T-helper 1 cell treated with Interleukin-12 subunit alpha and Interleukin-12 subunit beta and Interleukin-4 antibody, amounts not matched to agents 30 μg/mL and 1 μg/mL, for 36 hours (primary cell): ENCODE measurements at regions not wholly inside any gene's neighbourhood (a gene's known extent, or its start where the extent isn't known, plus 50 kb on each side); places are given as distances from the start of the nearest gene placed in this dataset.
"Not testable (repeated sequence)": the region's sequence is repeated elsewhere in the genome, so short reads cannot be mapped to it uniquely, and the experiment has no call there.

Experiments used
- H3K27ac Mint-ChIP-seq: one replicate; pipeline ENCODE4 v1.8.0; 2021; ENCODE audit warnings: mild to moderate bottlenecking, mixed read lengths
- H3K27me3 Mint-ChIP-seq: one replicate; pipeline ENCODE4 v1.8.0; 2021; ENCODE audit warnings: low read depth, mixed read lengths
- H3K36me3 Mint-ChIP-seq: one replicate; pipeline ENCODE4 v1.8.0; 2021; ENCODE audit warnings: low read depth, mixed read lengths
- H3K4me1 Mint-ChIP-seq: one replicate; pipeline ENCODE4 v1.8.0; 2021; ENCODE audit warnings: low read depth, mixed read lengths
- H3K4me3 Mint-ChIP-seq: one replicate; pipeline ENCODE4 v1.8.0; 2021; ENCODE audit warnings: mild to moderate bottlenecking, moderate library complexity, mixed read lengths
- H3K9me3 Mint-ChIP-seq: one replicate; pipeline ENCODE4 v1.8.0; 2021; ENCODE audit warnings: mixed read lengths

DNA sequence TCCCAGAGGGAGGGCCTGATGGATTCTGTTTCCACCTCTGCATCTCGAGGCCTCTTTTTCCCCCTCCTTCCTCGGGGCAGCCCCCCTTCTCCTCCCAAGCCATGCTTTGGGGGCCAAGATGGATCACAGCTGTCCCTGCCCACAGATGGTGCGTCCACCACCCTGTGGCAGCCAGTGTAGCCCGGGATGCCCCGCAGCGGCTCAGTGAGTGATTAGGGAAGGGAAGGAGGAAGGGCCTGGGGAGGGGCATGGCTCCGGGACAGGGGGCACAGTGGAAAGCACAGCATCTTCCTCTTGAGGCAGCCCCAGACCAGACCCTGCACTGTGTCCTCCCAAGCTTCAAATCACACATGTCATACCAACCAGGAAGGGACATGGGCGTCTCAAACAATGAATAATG lies 622.4 kb downstream of the MATN1 start:
- Mint-ChIP-seq H3K9me3 (no peaks in the 10 kb centered on the region), H3K4me3 (no peak overlapping the region), H3K36me3 (no peaks in the 10 kb centered on the region), H3K4me1 (no peaks in the 10 kb centered on the region), H3K27ac (no peak overlapping the region), H3K27me3 (no peaks in the 10 kb centered on the region)

DNA sequence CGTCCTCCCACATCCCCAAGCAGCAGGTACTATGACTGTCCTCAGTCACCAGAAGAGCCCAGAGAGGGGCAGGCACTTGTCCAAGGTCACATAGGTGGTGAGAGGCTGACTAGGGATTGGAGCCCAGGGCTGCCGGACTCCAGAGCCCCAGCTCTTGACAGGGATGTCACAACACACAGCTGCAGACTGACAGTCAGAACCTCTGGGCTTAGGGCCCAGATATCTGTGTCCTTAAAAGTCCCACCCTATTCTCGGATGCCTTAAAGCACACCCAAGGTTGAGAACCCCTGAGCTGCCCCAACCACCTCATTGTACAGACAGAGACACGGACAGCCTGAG lies 622.9 kb downstream of the MATN1 start:
- H3K9me3 Mint-ChIP-seq, result no peaks in the 10 kb centered on the region
- no peak overlapping the region for H3K4me3 Mint-ChIP-seq
- H3K4me1 Mint-ChIP-seq, result no peaks in the 10 kb centered on the region
- H3K36me3 Mint-ChIP-seq, result no peaks in the 10 kb centered on the region
- no peaks in the 10 kb centered on the region for H3K27me3 Mint-ChIP-seq
- H3K27ac Mint-ChIP-seq, result no peak overlapping the region

DNA sequence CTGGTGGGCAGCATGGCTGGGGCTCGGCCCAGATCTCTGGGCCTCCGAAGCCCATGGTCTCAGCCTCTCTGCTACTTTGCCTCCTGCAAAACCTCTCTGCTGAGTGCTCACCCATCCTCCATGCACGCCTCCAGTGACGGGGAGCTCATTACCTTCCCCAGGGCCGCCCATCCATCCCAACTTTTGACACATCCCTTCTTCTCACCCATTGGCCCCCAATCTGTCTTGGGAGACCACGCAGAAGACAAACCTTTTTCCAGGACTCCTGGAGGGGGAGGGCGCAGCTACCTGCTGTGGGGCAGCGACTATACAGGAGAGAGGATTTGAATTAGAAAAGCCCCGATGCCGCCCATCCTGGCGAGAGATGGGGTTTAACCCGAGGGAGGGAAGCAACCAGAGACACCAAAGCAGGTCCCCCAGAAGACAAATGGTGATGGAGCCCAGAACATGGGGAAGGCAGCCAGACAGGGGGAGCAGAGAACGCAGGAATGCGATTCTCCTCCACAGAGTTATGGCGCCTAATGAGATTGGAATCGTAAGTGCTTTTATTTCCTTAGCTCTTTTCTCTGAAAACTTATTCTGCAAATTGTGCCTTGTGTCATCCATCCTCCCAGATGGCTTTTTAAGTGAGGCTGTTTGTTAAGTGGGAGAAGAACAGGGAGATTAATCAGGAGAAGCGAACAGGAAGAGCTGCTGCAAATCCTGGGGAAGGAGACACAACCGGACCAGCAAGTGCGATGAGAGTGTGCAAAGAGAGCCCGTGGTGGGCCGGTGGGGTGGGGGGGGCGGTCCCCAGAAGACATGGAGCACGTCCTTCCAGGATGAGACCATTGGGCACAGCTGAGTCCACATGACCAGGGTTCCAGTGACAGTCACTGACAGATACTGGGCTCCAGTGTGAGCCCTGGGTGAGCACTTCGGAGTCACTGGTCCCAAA lies 623.5 kb downstream of the MATN1 start:
- Mint-ChIP-seq H3K4me3 (no peak overlapping the region), H3K9me3 (no peaks in the 10 kb centered on the region), H3K27ac (no peak overlapping the region), H3K36me3 (no peaks in the 10 kb centered on the region), H3K4me1 (no peaks in the 10 kb centered on the region), H3K27me3 (no peaks in the 10 kb centered on the region)

DNA sequence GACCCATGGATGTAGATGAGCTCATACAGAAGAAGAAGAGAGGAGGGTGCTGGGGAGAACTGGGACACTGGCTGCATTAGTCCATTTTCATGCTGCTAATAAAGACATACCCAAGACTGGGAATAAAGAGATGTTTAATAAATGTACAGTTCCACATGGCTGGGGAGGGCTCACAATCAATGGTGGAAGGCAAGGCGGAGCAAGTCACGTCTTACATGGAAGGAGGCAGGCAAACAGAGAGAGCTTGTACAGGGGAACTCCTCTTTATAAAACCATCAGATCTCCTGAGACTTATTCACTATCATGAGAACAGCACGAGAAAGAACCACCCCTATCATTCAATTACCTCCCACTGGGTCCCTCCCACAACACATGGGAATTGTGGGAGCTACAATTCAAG lies 625.5 kb downstream of the MATN1 start:
- H3K9me3 Mint-ChIP-seq, result peaks cover 10% of the 10 kb centered on the region
- H3K4me1 Mint-ChIP-seq, H3K4me3 Mint-ChIP-seq, H3K27ac Mint-ChIP-seq, H3K36me3 Mint-ChIP-seq, H3K27me3 Mint-ChIP-seq: not testable (repeated sequence)

DNA sequence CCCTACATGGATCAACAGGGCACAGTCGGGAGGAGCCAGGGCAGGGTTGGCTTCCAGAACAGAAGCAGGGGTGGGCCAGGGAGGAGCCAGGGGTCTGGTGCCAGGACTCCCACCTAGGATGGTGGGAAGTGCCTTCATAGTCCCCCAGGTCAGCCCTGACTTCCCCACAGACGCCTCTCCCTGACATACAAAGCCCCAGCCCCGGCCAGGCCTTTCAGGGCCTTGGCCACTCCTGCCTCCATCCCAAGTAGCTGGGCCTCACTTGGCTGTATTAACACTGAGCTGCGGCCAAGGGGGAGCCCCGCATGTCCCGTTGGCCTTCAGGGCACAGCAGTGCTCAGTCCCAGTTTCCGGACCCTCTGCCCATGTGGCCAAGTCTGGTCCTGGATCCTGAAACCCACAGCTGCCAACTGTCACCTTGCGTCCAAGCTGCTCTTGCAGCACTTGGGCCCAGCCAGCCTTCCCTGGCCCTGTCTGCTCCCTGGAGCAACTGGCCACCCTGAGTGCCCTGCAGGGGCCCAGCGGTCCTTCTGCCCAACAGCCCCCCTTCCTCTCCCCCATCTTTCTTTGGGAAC lies 627.8 kb downstream of the MATN1 start:
- Mint-ChIP-seq H3K4me3 (no peak overlapping the region), H3K36me3 (no peaks in the 10 kb centered on the region), H3K9me3 (peaks cover 29% of the 10 kb centered on the region), H3K27me3 (no peaks in the 10 kb centered on the region), H3K27ac (no peak overlapping the region), H3K4me1 (no peaks in the 10 kb centered on the region)

DNA sequence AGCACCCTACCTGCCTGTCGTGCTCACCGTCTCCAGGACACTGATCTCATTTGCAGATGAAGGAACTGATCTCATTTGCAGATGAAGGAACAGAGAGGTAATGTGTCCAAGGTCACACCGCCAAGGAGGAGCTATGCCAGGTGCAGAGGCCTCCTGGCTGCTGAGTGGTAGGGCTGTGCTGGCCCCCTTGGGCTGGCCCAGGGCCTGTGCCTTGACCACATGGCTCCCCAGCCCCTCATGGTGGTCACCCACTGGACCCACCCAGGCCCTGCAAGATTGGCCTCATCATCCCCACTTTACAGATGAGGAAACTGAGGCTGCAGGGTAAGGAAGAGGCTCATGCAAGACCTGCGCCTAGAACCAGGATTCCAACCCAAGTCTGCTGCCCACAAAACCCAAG lies 628.3 kb downstream of the MATN1 start:
- Mint-ChIP-seq H3K36me3 (no peaks in the 10 kb centered on the region), H3K4me3 (no peak overlapping the region), H3K27me3 (no peaks in the 10 kb centered on the region), H3K4me1 (no peaks in the 10 kb centered on the region), H3K9me3 (peaks cover 29% of the 10 kb centered on the region), H3K27ac (no peak overlapping the region)

DNA sequence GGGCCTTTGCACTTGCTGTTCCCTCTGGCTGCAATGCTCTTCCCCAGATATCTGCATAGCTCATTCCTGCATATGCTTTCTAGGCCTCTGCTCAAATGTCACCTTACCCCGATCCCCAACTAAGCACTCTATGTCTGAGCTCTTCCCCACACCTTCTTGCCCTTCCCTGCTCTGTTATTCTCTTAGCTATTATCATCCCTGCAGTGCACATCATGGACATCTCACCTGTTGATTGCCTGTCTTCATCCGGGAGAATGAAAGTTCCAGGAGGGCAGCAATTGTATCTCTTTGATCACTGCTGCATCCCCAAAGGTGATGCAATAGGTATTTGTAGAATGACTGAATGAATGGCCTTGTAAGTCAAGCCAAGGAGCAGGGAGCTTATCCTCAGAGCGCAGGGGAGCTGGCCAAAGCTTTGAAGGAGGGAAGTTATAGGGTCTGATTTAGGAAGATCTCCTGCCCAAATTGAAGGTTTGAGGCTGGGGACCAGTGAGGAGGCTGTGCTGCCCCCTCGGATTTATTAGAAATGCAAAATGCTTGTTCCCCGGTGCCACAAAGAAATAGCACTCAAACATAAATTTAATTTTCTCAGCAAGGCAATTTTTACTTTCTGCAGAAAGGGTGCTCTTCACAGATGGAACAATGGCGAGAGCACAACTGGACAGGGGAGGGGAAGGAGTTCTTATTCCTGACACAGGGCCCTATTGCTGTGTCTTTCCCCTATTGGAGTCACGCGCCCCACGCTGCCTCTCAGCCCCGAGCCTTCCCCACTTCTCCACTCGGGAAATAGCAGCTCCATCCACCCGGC lies 631.1 kb downstream of the MATN1 start:
- peaks cover 29% of the 10 kb centered on the region for H3K9me3 Mint-ChIP-seq
- no peak overlapping the region for H3K4me3 Mint-ChIP-seq
- no peaks in the 10 kb centered on the region for H3K27me3 Mint-ChIP-seq

DNA sequence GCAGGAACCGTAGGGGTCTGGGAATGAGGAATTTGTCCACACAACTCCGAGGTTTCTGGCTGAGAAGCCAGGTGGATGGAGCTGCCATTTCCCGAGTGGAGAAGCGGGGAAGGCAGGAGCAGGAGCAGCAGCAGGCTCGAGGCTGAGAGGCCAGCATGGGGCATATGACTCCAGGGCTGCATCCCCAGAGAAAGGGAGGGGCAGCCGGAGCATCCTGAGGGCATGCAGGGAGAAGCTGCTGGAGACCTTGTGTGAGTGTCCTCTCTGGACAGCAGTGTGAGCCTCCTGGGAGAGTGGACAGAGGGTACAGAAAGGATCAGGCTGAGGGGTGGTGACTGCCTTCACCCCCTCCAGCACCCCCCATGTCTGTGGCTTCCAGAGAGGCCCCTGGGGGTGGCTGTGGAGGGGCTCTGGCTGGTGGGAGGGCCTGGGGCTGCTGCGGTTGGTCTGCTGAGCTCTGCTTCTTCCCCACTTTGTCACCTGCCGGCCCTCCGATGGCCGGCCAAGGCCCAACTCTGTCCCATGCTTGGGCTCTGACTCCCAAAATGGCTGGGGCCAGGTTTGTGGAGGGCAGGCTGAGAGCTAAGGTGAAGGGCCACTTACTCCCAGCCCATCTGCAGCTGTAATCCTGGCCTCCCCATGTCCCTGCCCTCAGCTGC lies 633.1 kb downstream of the MATN1 start:
- H3K27me3 Mint-ChIP-seq, result peaks cover 6% of the 10 kb centered on the region
- no peak overlapping the region for H3K27ac Mint-ChIP-seq
- H3K4me1 Mint-ChIP-seq, result no peaks in the 10 kb centered on the region
- H3K9me3 Mint-ChIP-seq, result peaks cover 29% of the 10 kb centered on the region
- H3K4me3 Mint-ChIP-seq, result no peak overlapping the region
- no peaks in the 10 kb centered on the region for H3K36me3 Mint-ChIP-seq

More for the DNA sequence above, 631.1 kb downstream of the MATN1 start:
- no peaks in the 10 kb centered on the region for H3K4me1 Mint-ChIP-seq
- no peaks in the 10 kb centered on the region for H3K36me3 Mint-ChIP-seq
- no peak overlapping the region for H3K27ac Mint-ChIP-seq

DNA sequence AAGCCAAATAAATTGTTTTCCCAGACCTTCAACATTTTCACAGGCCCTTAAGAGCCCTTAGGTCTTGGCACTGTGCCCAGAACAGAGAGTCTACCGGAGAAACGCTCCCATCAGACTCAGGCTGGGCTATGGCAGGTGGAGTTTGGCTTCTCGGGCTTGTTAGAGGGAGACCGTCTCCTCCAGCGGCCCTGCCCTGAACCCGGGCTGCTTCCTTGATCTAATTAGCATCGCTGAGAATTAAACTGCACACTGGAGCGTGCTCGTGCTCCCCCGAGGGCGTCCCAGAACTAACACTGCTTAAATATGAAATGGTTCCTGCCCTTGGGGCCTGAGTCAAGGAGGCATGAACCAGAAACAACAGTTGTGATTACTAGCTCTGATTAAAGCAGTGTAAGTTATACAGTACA lies 634.4 kb downstream of the MATN1 start:
- H3K27ac Mint-ChIP-seq, result no peak overlapping the region
- H3K27me3 Mint-ChIP-seq, result peaks cover 6% of the 10 kb centered on the region
- no peaks in the 10 kb centered on the region for H3K4me1 Mint-ChIP-seq
- peaks cover 29% of the 10 kb centered on the region for H3K9me3 Mint-ChIP-seq
- no peaks in the 10 kb centered on the region for H3K36me3 Mint-ChIP-seq
- H3K4me3 Mint-ChIP-seq, result no peak overlapping the region

DNA sequence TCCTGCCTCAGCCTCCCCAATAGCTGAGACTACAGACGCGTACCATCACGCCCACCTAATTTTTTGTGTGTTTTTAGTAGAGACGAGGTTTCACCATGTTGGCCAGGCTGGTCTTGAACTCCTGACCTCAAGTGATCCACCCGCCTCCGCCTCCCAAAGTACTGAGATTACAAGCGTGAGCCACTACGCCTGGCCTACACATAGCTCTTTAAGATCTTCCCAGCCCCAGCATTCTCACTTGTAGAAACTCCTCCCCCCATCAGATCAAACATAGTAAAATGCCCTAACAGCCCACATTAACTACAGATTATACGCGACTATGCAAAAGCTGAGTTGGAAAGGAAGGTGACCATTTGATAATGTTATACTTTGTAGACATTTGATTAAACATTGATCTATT lies 634.8 kb downstream of the MATN1 start:
- Mint-ChIP-seq H3K27ac (no peak overlapping the region), H3K36me3 (no peaks in the 10 kb centered on the region), H3K4me3 (no peak overlapping the region), H3K9me3 (peaks cover 26% of the 10 kb centered on the region), H3K27me3 (peaks cover 6% of the 10 kb centered on the region), H3K4me1 (no peaks in the 10 kb centered on the region)

DNA sequence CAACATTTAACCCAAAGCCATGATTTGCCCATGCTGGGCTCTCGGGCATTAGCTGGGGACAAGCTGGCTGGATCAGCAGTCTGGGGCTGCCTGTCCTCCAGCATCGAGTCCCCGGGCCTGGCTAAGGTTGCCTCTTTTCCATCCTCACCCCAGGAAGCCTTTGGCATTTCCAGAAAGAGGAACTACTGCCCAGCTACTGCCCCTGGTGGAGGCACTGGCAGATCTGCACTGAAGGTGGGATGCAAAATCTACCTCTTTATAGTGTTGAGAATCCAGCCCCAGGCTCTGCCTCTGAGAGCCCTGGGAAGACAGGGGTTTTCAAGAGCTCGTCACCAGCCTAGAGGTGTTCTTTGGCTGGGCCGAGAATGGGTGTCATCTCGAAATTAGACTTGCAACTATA lies 635.9 kb downstream of the MATN1 start:
- Mint-ChIP-seq H3K27ac (no peak overlapping the region), H3K4me1 (no peaks in the 10 kb centered on the region), H3K36me3 (no peaks in the 10 kb centered on the region), H3K4me3 (no peak overlapping the region), H3K9me3 (peaks cover 17% of the 10 kb centered on the region), H3K27me3 (peaks cover 6% of the 10 kb centered on the region)

DNA sequence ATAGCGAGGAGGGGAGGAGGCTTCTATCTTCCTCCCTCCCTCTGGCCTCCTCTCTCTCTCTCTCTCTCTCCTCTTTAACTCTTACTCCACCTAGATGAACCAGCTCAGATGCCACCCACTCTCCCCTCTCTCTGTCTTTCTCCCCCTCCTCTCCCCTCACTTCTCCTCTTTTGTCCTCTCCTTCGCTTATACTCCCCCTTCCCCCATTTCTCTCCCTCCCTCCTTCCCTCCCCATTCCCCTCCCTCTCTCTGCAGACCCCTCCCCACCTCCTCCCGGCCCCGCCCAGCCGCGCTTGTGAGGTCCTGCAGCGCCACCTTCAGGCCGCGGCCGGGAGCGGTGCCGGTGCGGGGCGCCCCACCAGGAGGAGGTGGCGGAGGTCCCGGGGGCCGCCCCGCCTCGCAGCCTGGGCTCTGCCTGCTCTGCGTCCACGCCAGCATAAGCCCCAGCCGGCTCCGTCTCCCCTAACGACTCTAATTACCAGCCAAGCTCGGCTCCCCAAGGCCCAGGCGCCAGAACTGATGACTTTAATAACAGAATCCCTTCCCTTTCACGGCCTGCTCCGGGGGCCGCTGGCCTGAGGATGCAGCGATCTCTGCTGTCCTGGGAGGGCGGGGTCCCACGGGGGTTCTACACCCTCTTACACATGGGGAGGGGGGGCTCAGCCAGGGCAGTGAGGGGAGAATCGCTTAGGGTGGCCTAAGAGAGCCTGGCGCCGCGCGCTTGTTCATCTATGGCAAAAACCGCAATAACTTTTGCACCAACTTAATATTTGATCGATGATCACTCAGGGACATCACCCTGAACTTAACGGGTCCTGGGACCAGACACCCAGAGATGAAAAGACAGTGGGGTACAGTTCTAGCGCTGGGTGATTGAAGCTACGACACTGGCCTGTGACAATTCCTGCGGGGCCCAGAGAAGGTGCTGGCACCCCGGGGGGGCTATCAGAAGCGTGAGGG lies 637.3 kb downstream of the MATN1 start:
- H3K36me3 Mint-ChIP-seq, result no peaks in the 10 kb centered on the region
- no peaks in the 10 kb centered on the region for H3K4me1 Mint-ChIP-seq
- peaks cover 3% of the 10 kb centered on the region for H3K9me3 Mint-ChIP-seq
- no peak overlapping the region for H3K27ac Mint-ChIP-seq
- H3K4me3 Mint-ChIP-seq, result no peak overlapping the region
- H3K27me3 Mint-ChIP-seq, result peaks cover 10% of the 10 kb centered on the region

DNA sequence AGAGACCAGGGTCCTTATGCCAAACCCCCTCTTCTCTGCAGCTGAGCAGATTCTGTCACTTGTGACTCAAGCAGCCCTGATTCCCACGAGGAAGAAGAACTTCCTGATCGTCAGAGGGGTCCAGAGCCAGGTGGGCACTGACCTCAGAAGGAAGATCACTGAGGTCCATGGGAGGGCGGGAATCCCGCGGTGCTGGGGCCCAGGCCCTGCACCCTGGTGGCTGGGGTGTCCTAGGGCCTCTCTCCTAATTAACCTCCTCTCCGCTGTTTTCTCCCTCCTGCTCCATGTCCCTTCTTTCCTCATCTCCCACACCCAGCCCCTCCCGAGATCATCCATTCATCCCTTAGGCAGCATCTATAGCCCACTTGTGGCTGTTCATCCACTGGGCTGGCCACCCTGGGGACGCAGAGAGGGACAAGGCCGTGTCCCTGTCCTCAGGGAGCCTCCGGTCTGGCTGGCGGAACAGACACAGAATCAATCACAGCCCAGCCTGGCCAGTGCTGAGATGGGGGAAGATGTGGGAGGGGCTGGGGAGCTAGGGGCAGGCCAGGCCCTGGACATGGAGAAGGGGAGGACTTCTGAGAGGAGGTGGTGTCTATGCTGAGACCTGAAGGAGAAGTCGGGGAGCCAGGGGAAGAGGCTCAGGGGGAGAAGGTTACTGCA lies 638.3 kb downstream of the MATN1 start:
- H3K27me3 Mint-ChIP-seq, result peaks cover 10% of the 10 kb centered on the region
- H3K36me3 Mint-ChIP-seq, result no peaks in the 10 kb centered on the region
- H3K9me3 Mint-ChIP-seq, result no peaks in the 10 kb centered on the region
- no peak overlapping the region for H3K4me3 Mint-ChIP-seq
- no peaks in the 10 kb centered on the region for H3K4me1 Mint-ChIP-seq
- H3K27ac Mint-ChIP-seq, result no peak overlapping the region
